WTC11 (cell line): ENCODE measurements at regions not wholly inside any gene's neighbourhood (a gene's known extent, or its start where the extent isn't known, plus 50 kb on each side); places are given as distances from the start of the nearest gene placed in this dataset.

Source experiments
- ATAC-seq: fragments of 200-7000 bp; cut with Tn5 transposase; 2 replicates; pipeline ENCODE4 v1.10.0; 2021; ENCODE audit warnings: mild to moderate bottlenecking, moderate library complexity
- CTCF ChIA-PET: fragments of 300-600 bp; sonication (Branson Sonifier 250); formaldehyde crosslinking; loops from one replicate; lab custom pipeline; 2021; ENCODE audit warnings: antibody characterized with exemption; lab: Charles Lee
- POLR2A ChIA-PET: fragments of 350-600 bp; sonication (Branson Sonifier 250); formaldehyde crosslinking; loops from one replicate; lab custom pipeline; 2021; ENCODE audit warnings: antibody characterized with exemption; lab: Charles Lee
- DNase-seq: peaks from one replicate; pipeline ENCODE4 v3.0.0; 2021; ENCODE audit warnings: low spot score
- H3K27ac Mint-ChIP-seq: 2 replicates; pipeline ENCODE4 v1.8.0; 2021; ENCODE audit warnings: mixed read lengths
- H3K27me3 Mint-ChIP-seq: 2 replicates; pipeline ENCODE4 v1.8.0; 2021; ENCODE audit warnings: low read depth, mild to moderate bottlenecking, moderate library complexity, mixed read lengths
- H3K36me3 Mint-ChIP-seq: 2 replicates; pipeline ENCODE4 v1.8.0; 2021; ENCODE audit warnings: mixed read lengths
- H3K4me1 Mint-ChIP-seq: 2 replicates; pipeline ENCODE4 v1.8.0; 2022; ENCODE audit warnings: mixed read lengths
- H3K4me3 Mint-ChIP-seq: 2 replicates; pipeline ENCODE4 v1.8.0; 2021; ENCODE audit warnings: mild to moderate bottlenecking, moderate library complexity, mixed read lengths
- H3K9me3 Mint-ChIP-seq: 2 replicates; pipeline ENCODE4 v1.8.0; 2021; ENCODE audit warnings: mixed read lengths
- ATF1 ChIP-seq: sonication (generic); formaldehyde crosslinking; IDR thresholded peaks from 2 replicates; pipeline ENCODE4 v1.8.1; 2023; ENCODE audit warnings: mild to moderate bottlenecking, moderate library complexity, missing genetic modification reagents
- ELF4 ChIP-seq: sonication (generic); formaldehyde crosslinking; IDR thresholded peaks from 2 replicates; pipeline ENCODE4 v1.8.1; 2022; ENCODE audit warnings: low read depth, mild to moderate bottlenecking, moderate library complexity, missing genetic modification reagents
- FOXK1 ChIP-seq: sonication (generic); formaldehyde crosslinking; IDR thresholded peaks from 2 replicates; pipeline ENCODE4 v1.8.0; 2022; ENCODE audit warnings: mild to moderate bottlenecking, moderate library complexity, missing genetic modification reagents
- GRHL2 ChIP-seq: fragments of 250-450 bp; sonication (Bioruptor Pico); IDR thresholded peaks from 2 replicates; pipeline ENCODE4 v1.8.0; 2022; ENCODE audit warnings: mild to moderate bottlenecking, moderate library complexity; ENCODE audit not compliant: insufficient replicate concordance, severe bottlenecking
- HMGA2 ChIP-seq: fragments of 250-450 bp; sonication (Bioruptor Pico); IDR thresholded peaks from 2 replicates; pipeline ENCODE4 v1.4.0; 2021; ENCODE audit warnings: mild to moderate bottlenecking, moderate library complexity
- NFE2L1 ChIP-seq: sonication (generic); formaldehyde crosslinking; IDR thresholded peaks from 2 replicates; pipeline ENCODE4 v1.8.1; 2023; ENCODE audit warnings: missing genetic modification reagents
- NR1H2 ChIP-seq: sonication (generic); formaldehyde crosslinking; IDR thresholded peaks from 2 replicates; pipeline ENCODE4 v1.9.0; 2021; ENCODE audit warnings: mild to moderate bottlenecking, moderate library complexity, missing genetic modification reagents
- SMAD3 ChIP-seq: sonication (generic); formaldehyde crosslinking; IDR thresholded peaks from 2 replicates; pipeline ENCODE4 v1.8.0; 2022; ENCODE audit warnings: missing genetic modification reagents, mild to moderate bottlenecking, borderline replicate concordance
- SP1 ChIP-seq: sonication (generic); formaldehyde crosslinking; conservative IDR thresholded peaks from 2 replicates; pipeline ENCODE4 v1.8.1; 2022; ENCODE audit warnings: missing genetic modification reagents
- TCF7 ChIP-seq: sonication (generic); formaldehyde crosslinking; IDR thresholded peaks from 2 replicates; pipeline ENCODE4 v1.8.0; 2022; ENCODE audit warnings: mild to moderate bottlenecking, low read depth, missing genetic modification reagents, moderate library complexity
- TEAD1 ChIP-seq: sonication (generic); formaldehyde crosslinking; IDR thresholded peaks from 2 replicates; pipeline ENCODE4 v1.8.0; 2022; ENCODE audit warnings: mild to moderate bottlenecking, missing genetic modification reagents
- TEAD4 ChIP-seq: sonication (generic); formaldehyde crosslinking; IDR thresholded peaks from 2 replicates; pipeline ENCODE4 v1.8.0; 2022; ENCODE audit warnings: mild to moderate bottlenecking, missing genetic modification reagents
- ZNF121 ChIP-seq: sonication (generic); formaldehyde crosslinking; IDR thresholded peaks from 2 replicates; pipeline ENCODE4 v1.8.0; 2023; ENCODE audit warnings: missing genetic modification reagents
- ZNF416 ChIP-seq: fragments of 250-450 bp; sonication (Bioruptor Pico); IDR thresholded peaks from 2 replicates; pipeline ENCODE4 v1.9.0; 2021; ENCODE audit warnings: mild to moderate bottlenecking, inconsistent platforms
- TF ChIP-seq, protein P1 (sequence below): sonication (generic); formaldehyde crosslinking; IDR thresholded peaks from 2 replicates; pipeline ENCODE4 v1.8.1; 2022; ENCODE audit warnings: missing genetic modification reagents, borderline replicate concordance
- TF ChIP-seq, protein P2 (sequence below): sonication (generic); formaldehyde crosslinking; conservative IDR thresholded peaks from 2 replicates; pipeline ENCODE4 v1.8.1; 2022; ENCODE audit warnings: mild to moderate bottlenecking, missing genetic modification reagents
- TF ChIP-seq, protein P3 (sequence below): fragments of 250-450 bp; sonication (Bioruptor Pico); IDR thresholded peaks from 2 replicates; pipeline ENCODE4 v1.9.0; 2021; ENCODE audit warnings: mild to moderate bottlenecking
- TF ChIP-seq, protein P4 (sequence below): fragments of 250-450 bp; sonication (Bioruptor Pico); IDR thresholded peaks from 2 replicates; pipeline ENCODE4 v1.8.0; 2021; ENCODE audit warnings: mild to moderate bottlenecking
- TF ChIP-seq, protein P5 (sequence below): sonication (generic); formaldehyde crosslinking; IDR thresholded peaks from 2 replicates; pipeline ENCODE4 v1.8.0; 2022; ENCODE audit warnings: mild to moderate bottlenecking, missing genetic modification reagents
- TF ChIP-seq, protein P6 (sequence below): fragments of 200-600 bp; IDR thresholded peaks from 2 replicates; pipeline ENCODE4 v1.8.0; 2022; ENCODE audit warnings: antibody characterized with exemption
- TF ChIP-seq, protein P7 (sequence below): sonication (generic); formaldehyde crosslinking; IDR thresholded peaks from 2 replicates; pipeline ENCODE4 v1.8.1; 2022; ENCODE audit warnings: low read depth, missing genetic modification reagents, borderline replicate concordance
- TF ChIP-seq, protein P8 (sequence below): sonication (generic); formaldehyde crosslinking; IDR thresholded peaks from 2 replicates; pipeline ENCODE4 v1.8.1; 2022; ENCODE audit warnings: mild to moderate bottlenecking, missing genetic modification reagents, moderate library complexity, borderline replicate concordance

DNA sequence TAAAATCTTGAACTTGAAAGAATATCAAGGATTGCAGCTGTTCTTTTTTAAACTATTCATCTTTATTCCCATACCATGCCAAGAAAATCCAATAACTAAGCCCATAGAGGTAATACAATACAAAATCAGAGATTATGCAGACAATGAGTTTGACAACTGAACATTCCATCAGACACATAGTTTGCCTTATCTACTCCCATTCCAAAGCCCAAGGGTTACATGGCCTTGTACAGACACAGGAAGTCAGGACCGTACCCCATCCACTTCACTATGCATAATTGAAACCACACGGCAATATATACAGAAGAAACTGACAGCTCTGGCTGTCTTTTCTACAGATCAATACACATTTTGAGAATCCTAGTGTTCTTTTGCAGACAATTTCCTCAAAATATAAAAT is 181.3 kb downstream of the TMX3 start (continued):
- TF ChIP-seq, protein P1, sequence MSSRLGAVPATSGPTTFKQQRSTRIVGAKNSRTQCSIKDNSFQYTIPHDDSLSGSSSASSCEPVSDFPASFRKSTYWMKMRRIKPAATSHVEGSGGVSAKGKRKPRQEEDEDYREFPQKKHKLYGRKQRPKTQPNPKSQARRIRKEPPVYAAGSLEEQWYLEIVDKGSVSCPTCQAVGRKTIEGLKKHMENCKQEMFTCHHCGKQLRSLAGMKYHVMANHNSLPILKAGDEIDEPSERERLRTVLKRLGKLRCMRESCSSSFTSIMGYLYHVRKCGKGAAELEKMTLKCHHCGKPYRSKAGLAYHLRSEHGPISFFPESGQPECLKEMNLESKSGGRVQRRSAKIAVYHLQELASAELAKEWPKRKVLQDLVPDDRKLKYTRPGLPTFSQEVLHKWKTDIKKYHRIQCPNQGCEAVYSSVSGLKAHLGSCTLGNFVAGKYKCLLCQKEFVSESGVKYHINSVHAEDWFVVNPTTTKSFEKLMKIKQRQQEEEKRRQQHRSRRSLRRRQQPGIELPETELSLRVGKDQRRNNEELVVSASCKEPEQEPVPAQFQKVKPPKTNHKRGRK (CRISPR knock-in tag): no peak
- TF ChIP-seq, protein P2, sequence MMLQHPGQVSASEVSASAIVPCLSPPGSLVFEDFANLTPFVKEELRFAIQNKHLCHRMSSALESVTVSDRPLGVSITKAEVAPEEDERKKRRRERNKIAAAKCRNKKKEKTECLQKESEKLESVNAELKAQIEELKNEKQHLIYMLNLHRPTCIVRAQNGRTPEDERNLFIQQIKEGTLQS: no peak

DNA sequence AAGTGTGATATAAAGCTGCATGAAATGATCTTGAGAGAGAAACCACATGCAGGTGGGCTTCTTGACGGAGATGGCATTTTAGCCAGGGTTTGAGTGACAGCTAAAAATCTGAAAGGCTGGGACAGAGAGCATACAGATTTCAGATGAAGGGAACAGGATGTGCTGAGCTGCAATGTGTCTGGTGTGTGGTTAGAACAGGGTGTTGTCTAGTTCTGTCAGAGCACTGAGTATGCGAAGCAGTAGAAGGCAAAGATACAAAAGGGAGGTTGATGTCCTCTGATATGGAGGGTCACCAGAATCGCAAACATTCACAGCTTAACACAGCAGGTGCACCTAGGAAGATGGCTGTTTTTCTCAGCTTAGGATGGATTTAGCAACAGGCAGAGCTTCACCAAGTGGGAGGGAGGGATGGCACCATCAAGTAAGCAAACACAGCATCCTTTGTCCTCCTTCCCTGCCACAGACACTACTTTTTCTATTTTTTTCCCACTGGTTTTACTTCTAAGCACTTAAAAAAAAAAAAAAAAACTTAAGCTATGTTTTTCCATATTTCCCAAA is 182.5 kb downstream of the TMX3 start:
- H3K4me1 Mint-ChIP-seq: peaks cover 11% of the 10 kb centered on the region
- no peak for TF ChIP-seq FOXK1
- TF ChIP-seq ATF1 (CRISPR knock-in tag): no peak
- no peak for TF ChIP-seq GRHL2 (CRISPR knock-in tag)
- TF ChIP-seq, protein P3, sequence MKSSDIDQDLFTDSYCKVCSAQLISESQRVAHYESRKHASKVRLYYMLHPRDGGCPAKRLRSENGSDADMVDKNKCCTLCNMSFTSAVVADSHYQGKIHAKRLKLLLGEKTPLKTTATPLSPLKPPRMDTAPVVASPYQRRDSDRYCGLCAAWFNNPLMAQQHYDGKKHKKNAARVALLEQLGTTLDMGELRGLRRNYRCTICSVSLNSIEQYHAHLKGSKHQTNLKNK: no peak
- TF ChIP-seq, all 79 proteins: peak for 0
- Mint-ChIP-seq H3K36me3 (no peaks in the 10 kb centered on the region), H3K27ac (no peak overlapping the region), H3K4me3 (no peak overlapping the region), H3K9me3 (no peaks in the 10 kb centered on the region), H3K27me3 (no peaks in the 10 kb centered on the region)
- POLR2A ChIA-PET: interaction anchor here (0.6 kb wide), 1 partner anchor 1044 kb away, joined by 3 read pairs; no protein-coding TSS in a partner anchor
- ATAC-seq (no peak; the same call in 1 of the 2 replicates), DNase-seq (no peak)
- CTCF ChIA-PET: no interaction called here

DNA sequence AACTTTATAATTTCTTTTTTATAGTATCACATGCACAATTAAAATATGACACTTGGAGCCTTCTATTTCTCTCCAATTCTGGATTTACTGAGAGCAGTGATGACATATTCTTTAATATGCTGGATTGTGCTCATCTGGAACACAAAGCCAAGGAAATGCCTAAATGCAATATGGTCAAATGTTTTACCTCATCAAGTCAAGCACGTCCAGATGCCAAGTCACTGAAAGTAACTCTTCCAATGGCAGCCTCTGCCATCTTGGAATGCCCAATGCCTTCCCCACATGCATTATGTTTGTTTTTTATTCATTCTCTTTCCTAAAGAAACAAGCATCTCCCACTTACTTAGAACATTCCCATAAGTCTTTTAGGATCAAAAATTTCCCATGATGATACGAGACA is 189.8 kb downstream of the TMX3 start:
- TF ChIP-seq ZNF416 (no peak), NFE2L1 (CRISPR knock-in tag) (no peak), SP1 (CRISPR knock-in tag) (no peak), HMGA2 (CRISPR knock-in tag) (no peak), TCF7 (CRISPR knock-in tag) (no peak), NR1H2 (CRISPR knock-in tag) (no peak), ELF4 (CRISPR knock-in tag) (no peak), TEAD1 (CRISPR knock-in tag) (no peak), SMAD3 (CRISPR knock-in tag) (no peak), ZNF121 (CRISPR knock-in tag) (no peak), TEAD4 (CRISPR knock-in tag) (no peak)
- TF ChIP-seq, protein P4, sequence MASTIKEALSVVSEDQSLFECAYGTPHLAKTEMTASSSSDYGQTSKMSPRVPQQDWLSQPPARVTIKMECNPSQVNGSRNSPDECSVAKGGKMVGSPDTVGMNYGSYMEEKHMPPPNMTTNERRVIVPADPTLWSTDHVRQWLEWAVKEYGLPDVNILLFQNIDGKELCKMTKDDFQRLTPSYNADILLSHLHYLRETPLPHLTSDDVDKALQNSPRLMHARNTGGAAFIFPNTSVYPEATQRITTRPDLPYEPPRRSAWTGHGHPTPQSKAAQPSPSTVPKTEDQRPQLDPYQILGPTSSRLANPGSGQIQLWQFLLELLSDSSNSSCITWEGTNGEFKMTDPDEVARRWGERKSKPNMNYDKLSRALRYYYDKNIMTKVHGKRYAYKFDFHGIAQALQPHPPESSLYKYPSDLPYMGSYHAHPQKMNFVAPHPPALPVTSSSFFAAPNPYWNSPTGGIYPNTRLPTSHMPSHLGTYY (CRISPR knock-in tag): no peak
- TF ChIP-seq, protein P5, sequence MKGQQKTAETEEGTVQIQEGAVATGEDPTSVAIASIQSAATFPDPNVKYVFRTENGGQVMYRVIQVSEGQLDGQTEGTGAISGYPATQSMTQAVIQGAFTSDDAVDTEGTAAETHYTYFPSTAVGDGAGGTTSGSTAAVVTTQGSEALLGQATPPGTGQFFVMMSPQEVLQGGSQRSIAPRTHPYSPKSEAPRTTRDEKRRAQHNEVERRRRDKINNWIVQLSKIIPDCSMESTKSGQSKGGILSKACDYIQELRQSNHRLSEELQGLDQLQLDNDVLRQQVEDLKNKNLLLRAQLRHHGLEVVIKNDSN (CRISPR knock-in tag): no peak
- TF ChIP-seq, protein P6, sequence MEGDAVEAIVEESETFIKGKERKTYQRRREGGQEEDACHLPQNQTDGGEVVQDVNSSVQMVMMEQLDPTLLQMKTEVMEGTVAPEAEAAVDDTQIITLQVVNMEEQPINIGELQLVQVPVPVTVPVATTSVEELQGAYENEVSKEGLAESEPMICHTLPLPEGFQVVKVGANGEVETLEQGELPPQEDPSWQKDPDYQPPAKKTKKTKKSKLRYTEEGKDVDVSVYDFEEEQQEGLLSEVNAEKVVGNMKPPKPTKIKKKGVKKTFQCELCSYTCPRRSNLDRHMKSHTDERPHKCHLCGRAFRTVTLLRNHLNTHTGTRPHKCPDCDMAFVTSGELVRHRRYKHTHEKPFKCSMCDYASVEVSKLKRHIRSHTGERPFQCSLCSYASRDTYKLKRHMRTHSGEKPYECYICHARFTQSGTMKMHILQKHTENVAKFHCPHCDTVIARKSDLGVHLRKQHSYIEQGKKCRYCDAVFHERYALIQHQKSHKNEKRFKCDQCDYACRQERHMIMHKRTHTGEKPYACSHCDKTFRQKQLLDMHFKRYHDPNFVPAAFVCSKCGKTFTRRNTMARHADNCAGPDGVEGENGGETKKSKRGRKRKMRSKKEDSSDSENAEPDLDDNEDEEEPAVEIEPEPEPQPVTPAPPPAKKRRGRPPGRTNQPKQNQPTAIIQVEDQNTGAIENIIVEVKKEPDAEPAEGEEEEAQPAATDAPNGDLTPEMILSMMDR: no peak
- TF ChIP-seq, protein P2: no peak
- TF ChIP-seq, protein P7, sequence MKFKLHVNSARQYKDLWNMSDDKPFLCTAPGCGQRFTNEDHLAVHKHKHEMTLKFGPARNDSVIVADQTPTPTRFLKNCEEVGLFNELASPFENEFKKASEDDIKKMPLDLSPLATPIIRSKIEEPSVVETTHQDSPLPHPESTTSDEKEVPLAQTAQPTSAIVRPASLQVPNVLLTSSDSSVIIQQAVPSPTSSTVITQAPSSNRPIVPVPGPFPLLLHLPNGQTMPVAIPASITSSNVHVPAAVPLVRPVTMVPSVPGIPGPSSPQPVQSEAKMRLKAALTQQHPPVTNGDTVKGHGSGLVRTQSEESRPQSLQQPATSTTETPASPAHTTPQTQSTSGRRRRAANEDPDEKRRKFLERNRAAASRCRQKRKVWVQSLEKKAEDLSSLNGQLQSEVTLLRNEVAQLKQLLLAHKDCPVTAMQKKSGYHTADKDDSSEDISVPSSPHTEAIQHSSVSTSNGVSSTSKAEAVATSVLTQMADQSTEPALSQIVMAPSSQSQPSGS (CRISPR knock-in tag): no peak
- TF ChIP-seq, protein P8, sequence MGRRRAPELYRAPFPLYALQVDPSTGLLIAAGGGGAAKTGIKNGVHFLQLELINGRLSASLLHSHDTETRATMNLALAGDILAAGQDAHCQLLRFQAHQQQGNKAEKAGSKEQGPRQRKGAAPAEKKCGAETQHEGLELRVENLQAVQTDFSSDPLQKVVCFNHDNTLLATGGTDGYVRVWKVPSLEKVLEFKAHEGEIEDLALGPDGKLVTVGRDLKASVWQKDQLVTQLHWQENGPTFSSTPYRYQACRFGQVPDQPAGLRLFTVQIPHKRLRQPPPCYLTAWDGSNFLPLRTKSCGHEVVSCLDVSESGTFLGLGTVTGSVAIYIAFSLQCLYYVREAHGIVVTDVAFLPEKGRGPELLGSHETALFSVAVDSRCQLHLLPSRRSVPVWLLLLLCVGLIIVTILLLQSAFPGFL (CRISPR knock-in tag): no peak
- TF ChIP-seq, all 79 proteins: peak for 0
- ChIA-PET CTCF (no interaction called here), POLR2A (no interaction called here)
- H3K27ac Mint-ChIP-seq: no peak overlapping the region
- H3K4me1 Mint-ChIP-seq: peaks cover 9% of the 10 kb centered on the region
- no peaks in the 10 kb centered on the region for H3K27me3 Mint-ChIP-seq
- H3K36me3 Mint-ChIP-seq: no peaks in the 10 kb centered on the region
- ATAC-seq (no peak), DNase-seq (no peak)
- no peaks in the 10 kb centered on the region for H3K9me3 Mint-ChIP-seq
- H3K4me3 Mint-ChIP-seq: no peak overlapping the region
